K562 (cell line): ENCODE measurements at regions not wholly inside any gene's neighbourhood (a gene's known extent, or its start where the extent isn't known, plus 50 kb on each side); places are given as distances from the start of the nearest gene placed in this dataset.

Experiments used
- ATAC-seq: fragments of 200-7000 bp; cut with Tn5 transposase; 3 replicates; pipeline ENCODE4 v1.9.1; 2020; ENCODE audit warnings: moderate library complexity
- BruUV-seq: library from RNA; stranded (reverse); fragments of 400-500 nt; replicated peaks from 2 replicates; lab custom pipeline; 2021; lab: Mats Ljungman, UMichigan
- CTCF ChIA-PET: fragments of 300-600 bp; formaldehyde crosslinking; extraction: SDS; loops from one replicate; lab custom pipeline; 2021; ENCODE audit warnings: low intra/inter-chr PET ratio; lab: Yijun Ruan, JAX
- POLR2A ChIA-PET: fragments of 300-600, 350-650 bp; sonication (Branson Sonifier 250); formaldehyde crosslinking; extraction: SDS; loops from one replicate; lab custom pipeline; 2021; ENCODE audit warnings: antibody characterized with exemption, inconsistent platforms; lab: Yijun Ruan, JAX
- DNase-seq, 4 experiments: peaks; one replicate each; pipeline versions ENCODE4 v3.0.0 to v3.0.0-alpha.2; 2011 to 2018; ENCODE audit warnings: low spot score in 3 of 4, mixed read lengths in 3 of 4; ENCODE audit errors: extremely low read depth in 1 of 4
- FAIRE-seq: peaks from 2 replicates; lab custom pipeline; 2011; peaks lifted over from hg19 to GRCh38; lab: Jason Lieb, UNC
- H2AFZ ChIP-seq: 2 replicates; pipeline ENCODE4 v1.6.0; 2011; ENCODE audit warnings: low read depth, low read length, control low read depth, inconsistent platforms
- H3K27ac ChIP-seq: fragments of 200-600 bp; 3 replicates; pipeline ENCODE4 v1.8.0; 2011; ENCODE audit warnings: low read depth, mild to moderate bottlenecking, control low read depth, inconsistent platforms, low read length, moderate library complexity, mixed read lengths; ENCODE audit errors: extremely low read depth
- H3K27me3 ChIP-seq, 2 experiments: fragments of 300-600 bp in 1 of 2; 2 replicates in 1 of 2; 3 replicates in 1 of 2; pipeline versions ENCODE4 v1.6.0 to v1.8.0; 2011; ENCODE audit warnings: inconsistent platforms in 2 of 2, low read length in 2 of 2, mild to moderate bottlenecking in 1 of 2, mixed read lengths in 1 of 2, moderate library complexity in 1 of 2; ENCODE audit not compliant: control insufficient read depth in 2 of 2, insufficient read depth in 2 of 2
- H3K36me3 ChIP-seq: fragments of 300-600 bp; 3 replicates; pipeline ENCODE4 v1.8.0; 2011; ENCODE audit warnings: mild to moderate bottlenecking, low read length, inconsistent platforms; ENCODE audit not compliant: control insufficient read depth, insufficient read depth
- H3K4me1 ChIP-seq, 2 experiments: fragments of 200-600 bp in 1 of 2; replicated peaks in 1 of 2; 2 replicates in 1 of 2; 3 replicates in 1 of 2; pipeline versions ENCODE4 v1.5.1 to v1.8.0; 2011; ENCODE audit warnings: inconsistent platforms in 2 of 2, low read length in 2 of 2, mild to moderate bottlenecking in 1 of 2, mixed read lengths in 1 of 2, moderate library complexity in 1 of 2; ENCODE audit not compliant: control insufficient read depth in 2 of 2, insufficient read depth in 2 of 2
- H3K4me2 ChIP-seq: 2 replicates; pipeline ENCODE4 v1.6.1; 2011; ENCODE audit warnings: low read length, control low read depth, inconsistent platforms, mixed read lengths; ENCODE audit not compliant: insufficient read depth
- H3K4me3 ChIP-seq: fragments of 200-600 bp; sonication (generic), shearing (Covaris generic); 2 replicates; pipeline ENCODE4 v1.5.1; 2016; ENCODE audit warnings: control low read depth, inconsistent platforms
- H3K79me2 ChIP-seq: fragments of 200-600 bp; 3 replicates; pipeline ENCODE4 v1.8.0; 2011; ENCODE audit warnings: low read length, inconsistent platforms; ENCODE audit not compliant: control insufficient read depth, insufficient read depth
- H3K9ac ChIP-seq, 2 experiments: 2 replicates each; pipeline versions ENCODE4 v1.6.0 to v1.6.1; 2011; ENCODE audit warnings: low read depth in 2 of 2, low read length in 2 of 2, control low read depth in 1 of 2, inconsistent platforms in 1 of 2, mild to moderate bottlenecking in 1 of 2, mixed read lengths in 1 of 2; ENCODE audit not compliant: insufficient read depth in 1 of 2
- H3K9me1 ChIP-seq: one replicate; pipeline ENCODE4 v1.6.0; 2011; ENCODE audit warnings: inconsistent platforms, mild to moderate bottlenecking, low read length, moderate library complexity; ENCODE audit not compliant: control insufficient read depth, insufficient read depth
- H3K9me3 ChIP-seq: replicated peaks from 2 replicates; pipeline ENCODE4 v1.5.1; 2011; ENCODE audit warnings: low read depth, low read length, inconsistent platforms; ENCODE audit not compliant: control insufficient read depth, insufficient read depth
- H4K20me1 ChIP-seq: replicated peaks from 2 replicates; pipeline ENCODE4 v1.6.1; 2011; ENCODE audit warnings: low read length, inconsistent platforms, mixed read lengths; ENCODE audit not compliant: control insufficient read depth, insufficient read depth
- ARID3A ChIP-seq: IDR thresholded peaks from 2 replicates; pipeline ENCODE4 v1.6.1; 2012; ENCODE audit warnings: low read depth, low read length, improper control_type of control experiment, borderline replicate concordance
- BRF2 ChIP-seq: IDR thresholded peaks from 3 replicates; pipeline ENCODE4 v1.6.1; 2011; ENCODE audit warnings: borderline replicate concordance, mild to moderate bottlenecking; ENCODE audit not compliant: insufficient read length, insufficient read depth
- CBX8 ChIP-seq: fragments of 200-600 bp; sonication (generic); IDR thresholded peaks from 2 replicates; pipeline ENCODE4 v1.6.1; 2012; ENCODE audit warnings: borderline replicate concordance, mixed run types, low read depth, mild to moderate bottlenecking, moderate library complexity, mixed read lengths, low read length, control low read depth, inconsistent platforms; ENCODE audit not compliant: poor library complexity, severe bottlenecking; ENCODE audit errors: extremely low read depth
- CHD2 ChIP-seq: IDR thresholded peaks from 2 replicates; pipeline ENCODE4 v1.6.1; 2011; ENCODE audit warnings: low read depth, low read length
- ESRRA ChIP-seq: fragments of 450-650 bp; IDR thresholded peaks from 2 replicates; pipeline ENCODE4 v1.6.1; 2014; ENCODE audit warnings: low read depth, mild to moderate bottlenecking, moderate library complexity, borderline replicate concordance
- FOXJ3 ChIP-seq: sonication (generic); formaldehyde crosslinking; IDR thresholded peaks from 2 replicates; pipeline ENCODE4 v1.4.0; 2020; ENCODE audit warnings: mild to moderate bottlenecking, missing genetic modification reagents
- GTF2A2 ChIP-seq: IDR thresholded peaks from 2 replicates; pipeline ENCODE4 v1.6.1; 2016; ENCODE audit warnings: mild to moderate bottlenecking, missing genetic modification characterization, missing compliant biosample characterization
- ILK ChIP-seq: fragments of 450-650 bp; IDR thresholded peaks from 2 replicates; pipeline ENCODE4 v1.6.1; 2016; ENCODE audit warnings: missing genetic modification characterization, low read depth, mild to moderate bottlenecking, missing compliant biosample characterization, moderate library complexity, borderline replicate concordance
- KDM2B ChIP-seq: fragments of 250-450 bp; sonication (Bioruptor Pico); IDR thresholded peaks from 2 replicates; pipeline ENCODE4 v1.8.0; 2021; ENCODE audit warnings: mild to moderate bottlenecking, moderate library complexity
- NRF1 ChIP-seq, 2 experiments: fragments of 450-650 bp; IDR thresholded peaks in 1 of 2; conservative IDR thresholded peaks in 1 of 2; 2 replicates each; pipeline ENCODE4 v1.6.1; 2014; ENCODE audit warnings: mild to moderate bottlenecking in 2 of 2
- SMAD4 ChIP-seq: fragments of 250-450 bp; sonication (Bioruptor Pico); conservative IDR thresholded peaks from 2 replicates; pipeline ENCODE4 v1.8.0; 2021; ENCODE audit warnings: inconsistent platforms, mild to moderate bottlenecking, moderate library complexity
- TAF7 ChIP-seq: fragments of 450-650 bp; IDR thresholded peaks from 2 replicates; pipeline ENCODE4 v1.6.1; 2016; ENCODE audit warnings: missing genetic modification characterization, missing compliant biosample characterization
- TCFL5 ChIP-seq: fragments of 250-450 bp; sonication (Bioruptor Pico); conservative IDR thresholded peaks from 2 replicates; pipeline ENCODE4 v1.6.1; 2021; ENCODE audit warnings: mild to moderate bottlenecking, moderate library complexity, matching md5 sums
- ZNF253 ChIP-seq: fragments of 250-450 bp; sonication (Bioruptor Pico); conservative IDR thresholded peaks from 2 replicates; pipeline ENCODE4 v1.6.1; 2021; ENCODE audit warnings: mild to moderate bottlenecking
- WGBS: fragments of 100-300 bp; shearing (Covaris generic); methylation state at CpG from one replicate; pipeline ENCODE4 v1.1.6; 2016; ENCODE audit warnings: low coverage, mixed read lengths; ENCODE audit not compliant: insufficient coverage; ENCODE audit errors: missing lambda C conversion rate; 5-methylcytosine and 5-hydroxymethylcytosine counted together
- in situ Hi-C: fragments of 300-500 bp; cut with MboI; formaldehyde crosslinking; loops from 4 replicates; pipeline ENCODE4 v1.15.0; 2018; ENCODE audit warnings: inconsistent platforms, mixed read lengths
- intact Hi-C: fragments of 100-400 bp; cut with micrococcal nuclease; formaldehyde crosslinking; loops from 2 replicates; pipeline ENCODE4 v1.14.2; 2022

- ATAC-seq (no peak), FAIRE-seq (no peak), DNase-seq (no peak)
- H3K79me2 ChIP-seq = no peaks in the 10 kb centered on the region
- no peak overlapping the region for H3K9ac ChIP-seq
- no peaks in the 10 kb centered on the region for H4K20me1 ChIP-seq
- H3K36me3 ChIP-seq = no peaks in the 10 kb centered on the region
- no peak overlapping the region for H3K4me3 ChIP-seq
- no peak overlapping the region for H3K4me2 ChIP-seq
- H3K4me1 ChIP-seq = no peaks in the 10 kb centered on the region
- H2AFZ ChIP-seq = no peak overlapping the region
- BruUV-seq = no TSS peak
- TF ChIP-seq SMAD4 (no peak), BRF2 (no peak), CBX8 (no peak)
- in situ Hi-C loops = no loop called here
- POLR2A ChIA-PET = no interaction called here
- no peak overlapping the region for H3K27ac ChIP-seq
- intact Hi-C loops = no loop called here
- CTCF ChIA-PET = no interaction called here
- no peaks in the 10 kb centered on the region for H3K9me1 ChIP-seq
- H3K9me3 ChIP-seq = no peaks in the 10 kb centered on the region; the same call in 1 of the 2 replicates
- no peaks in the 10 kb centered on the region for H3K27me3 ChIP-seq
Measured at GRCh38 chr1:106194206-106194605, 862.3 kb upstream of the PRMT6 start.

GRCh38 chr1:106200711-106201110 is 855.8 kb upstream of the PRMT6 start:
- Histone ChIP-seq H3K27me3 (no peaks in the 10 kb centered on the region), H3K27ac (no peak overlapping the region)
- TF ChIP-seq FOXJ3 (no peak), TCFL5 (CRISPR knock-in tag) (no peak), ZNF253 (no peak), CHD2 (no peak), NRF1 (conservative IDR thresholded peaks at IDR 0.05 in 1 of 2, IDR thresholded peaks at IDR 0.05 in 1 of 2) (no peak), ILK (tag) (no peak), GTF2A2 (tag) (no peak), ESRRA (no peak), ARID3A (no peak), KDM2B (CRISPR knock-in tag) (no peak), TAF7 (no peak)
- TF ChIP-seq, all 486 proteins: peak for 0
- H3K4me1 ChIP-seq = no peaks in the 10 kb centered on the region
- H4K20me1 ChIP-seq = no peaks in the 10 kb centered on the region
- H2AFZ ChIP-seq = no peak overlapping the region
- ATAC-seq = no peak
- in situ Hi-C loops (no loop called here), intact Hi-C loops (no loop called here)
- H3K9ac ChIP-seq = no peak overlapping the region
- FAIRE-seq = no peak
- WGBS = 0% methylated on average over 3 of the region's 3 CpGs
- no peaks in the 10 kb centered on the region for H3K9me3 ChIP-seq
- H3K36me3 ChIP-seq = no peaks in the 10 kb centered on the region
- no peaks in the 10 kb centered on the region for H3K9me1 ChIP-seq
- CTCF ChIA-PET = no interaction called here
- BruUV-seq = no TSS peak
- no peak for DNase-seq
- H3K4me3 ChIP-seq = no peak overlapping the region
- H3K79me2 ChIP-seq = no peaks in the 10 kb centered on the region
- POLR2A ChIA-PET = no interaction called here
- H3K4me2 ChIP-seq = no peak overlapping the region
